NCI-H748 treated with DMSO at 0.1 percent for 48 hours (cell line): ENCODE measurements at regions not wholly inside any gene's neighbourhood (a gene's known extent, or its start where the extent isn't known, plus 50 kb on each side); places are given as distances from the start of the nearest gene placed in this dataset.
"Not testable (repeated sequence)": the region's sequence is repeated elsewhere in the genome, so short reads cannot be mapped to it uniquely, and the experiment has no call there.

Experiments used
- DNase-seq: peaks from one replicate; lab custom pipeline; 2025; lab: John Stamatoyannopoulos, UW

DNA sequence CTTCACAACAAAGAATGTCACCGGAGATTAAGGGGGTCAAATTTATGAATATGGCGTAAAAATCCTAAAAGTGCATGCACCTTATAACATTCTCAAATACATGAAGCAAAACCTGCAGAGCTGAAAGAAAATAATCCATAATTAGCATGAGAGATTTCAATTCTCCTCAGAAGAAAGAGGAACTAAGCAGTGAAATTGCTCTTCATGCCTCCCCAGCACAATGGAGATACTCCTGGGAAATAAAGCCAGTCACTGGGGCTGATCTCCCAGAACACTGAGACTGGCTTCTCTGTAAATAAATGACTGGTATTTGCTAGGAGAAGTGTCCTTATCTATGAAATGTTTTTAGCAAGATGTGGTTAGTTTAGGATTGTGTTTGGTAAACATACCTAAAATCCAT is 68.1 kb downstream of the GOLGA6L6 start:
- DNase-seq: not testable (repeated sequence)

DNA sequence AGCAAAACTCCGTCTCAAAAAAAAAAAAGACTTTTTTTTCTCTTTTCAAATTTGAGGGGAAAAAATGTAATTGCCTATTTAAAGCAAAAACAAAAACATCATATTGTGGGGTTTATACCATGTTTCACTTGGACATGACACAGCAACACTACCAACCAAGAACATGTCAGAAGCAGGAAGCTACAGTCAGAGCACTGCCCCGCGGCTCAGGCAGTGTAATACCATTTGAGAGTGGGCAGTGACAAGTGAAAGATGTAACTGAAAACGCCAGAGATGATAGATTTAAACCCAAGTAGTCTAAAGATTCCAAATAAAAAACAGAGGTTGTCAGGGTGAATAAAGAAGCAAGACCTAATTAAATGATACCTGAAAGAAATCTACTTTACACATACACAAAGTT is 68.6 kb downstream of the GOLGA6L6 start:
- not testable (repeated sequence) for DNase-seq

DNA sequence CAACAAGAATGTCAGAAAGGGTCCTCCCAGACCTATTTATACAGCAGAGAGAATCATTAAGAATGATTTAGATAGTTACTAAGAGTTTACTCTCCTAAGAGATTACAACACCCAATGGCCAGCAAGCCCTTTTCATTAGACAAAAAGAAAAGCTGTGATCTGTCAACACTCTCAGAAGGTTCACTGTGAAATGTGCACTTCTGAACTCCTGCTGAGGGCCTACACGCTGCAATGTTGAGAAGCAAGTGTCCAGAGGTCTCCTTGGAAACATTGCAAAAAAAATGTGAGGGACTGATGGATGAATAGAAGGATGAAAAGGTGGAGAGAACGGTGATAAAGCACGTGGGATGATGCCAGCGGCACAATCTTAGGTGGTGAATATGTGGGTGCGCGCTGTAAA is 70.8 kb downstream of the GOLGA6L6 start:
- not testable (repeated sequence) for DNase-seq

DNA sequence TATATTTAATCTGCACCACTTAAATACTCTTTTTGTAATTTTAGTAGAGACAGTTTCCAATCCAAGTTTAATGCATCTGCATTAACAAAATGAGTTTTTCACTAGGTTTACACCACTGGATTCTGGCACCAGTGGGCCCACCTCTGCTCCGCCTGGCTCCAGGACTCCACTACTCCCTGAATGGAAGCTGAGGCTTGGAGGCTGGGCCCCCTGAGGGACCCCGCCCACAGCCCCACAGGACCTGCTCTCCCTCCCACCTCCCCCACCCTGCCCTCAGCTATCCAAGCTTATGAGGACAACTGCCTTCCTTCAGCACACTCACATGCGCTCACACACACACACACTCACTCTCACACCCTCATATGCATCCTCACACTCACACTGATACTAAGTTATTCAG is 100.5 kb downstream of the GOLGA6L6 start:
- DNase-seq: not testable (repeated sequence)

DNA sequence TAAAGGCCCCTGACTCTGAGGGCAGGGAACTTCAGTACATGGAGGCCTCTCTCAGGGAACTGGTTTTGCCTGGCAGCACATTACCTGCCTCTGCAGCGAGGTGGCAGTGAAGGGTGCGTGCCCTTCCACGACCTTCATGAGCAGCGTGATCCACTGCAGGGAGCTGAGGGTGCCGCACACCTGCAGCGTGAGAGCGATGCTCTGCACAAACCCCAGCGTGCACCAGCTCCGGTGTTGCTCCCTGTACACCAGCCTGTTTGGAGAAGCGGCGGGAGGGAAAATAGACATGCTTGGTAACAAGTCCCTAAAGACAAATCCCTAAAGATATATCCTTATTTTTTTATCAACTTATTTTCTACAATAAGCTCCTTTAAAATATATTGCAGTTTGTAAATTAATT is 101.2 kb downstream of the GOLGA6L6 start:
- not testable (repeated sequence) for DNase-seq

DNA sequence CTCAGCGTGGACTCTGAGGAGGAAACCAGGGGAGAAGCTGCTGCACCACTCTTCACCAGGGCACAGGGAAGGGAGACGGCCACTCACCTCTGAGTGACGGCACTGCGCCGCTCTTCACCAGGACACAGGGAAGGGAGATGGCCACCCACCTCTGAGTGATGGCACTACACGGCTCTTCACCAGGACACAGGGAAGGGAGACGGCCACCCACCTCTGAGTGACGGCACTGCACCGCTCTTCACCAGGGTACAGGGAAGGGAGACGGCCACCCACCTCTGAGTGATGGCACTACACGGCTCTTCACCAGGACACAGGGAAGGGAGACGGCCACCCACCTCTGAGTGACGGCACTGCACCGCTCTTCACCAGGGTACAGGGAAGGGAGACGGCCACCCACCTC is 102.5 kb downstream of the GOLGA6L6 start:
- DNase-seq: not testable (repeated sequence)

DNA sequence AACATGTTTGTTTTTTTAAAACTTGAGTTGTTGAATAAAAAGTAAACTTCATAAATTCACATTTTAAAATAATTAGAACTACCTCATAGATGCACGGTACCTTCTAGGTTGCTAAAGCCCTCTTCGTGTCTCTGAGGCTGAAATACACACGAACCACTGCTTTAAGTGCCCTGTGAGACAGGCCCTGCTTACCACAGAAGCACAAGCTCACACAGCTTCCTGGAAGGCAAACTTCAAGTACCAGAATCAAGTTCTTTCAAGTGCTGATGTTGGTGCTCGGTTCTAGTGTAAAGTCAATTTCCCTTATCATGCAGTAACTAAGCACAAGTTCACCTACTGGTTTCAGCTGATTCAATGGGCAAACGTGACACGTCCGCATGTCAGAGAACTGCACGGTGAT is 103.3 kb downstream of the GOLGA6L6 start:
- not testable (repeated sequence) for DNase-seq

DNA sequence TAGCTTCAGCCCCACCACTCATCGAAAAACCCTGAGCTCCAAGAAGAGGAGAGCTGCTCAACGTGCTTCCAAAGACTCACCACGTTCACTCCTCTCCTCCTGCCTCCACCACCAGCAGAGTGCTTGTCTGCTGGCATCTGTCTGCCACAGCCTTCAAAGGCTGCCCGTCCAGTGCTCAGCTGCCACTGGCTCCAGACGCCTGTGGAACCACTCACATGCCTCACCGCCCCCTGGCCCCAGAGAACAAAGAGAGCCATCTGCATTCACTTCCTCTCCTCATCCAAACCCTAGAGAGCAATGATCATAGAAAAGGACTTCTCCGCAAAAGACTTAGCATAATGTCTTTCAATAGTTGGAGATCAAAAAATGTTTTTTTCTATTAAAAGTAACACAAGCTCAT is 108.1 kb downstream of the GOLGA6L6 start:
- not testable (repeated sequence) for DNase-seq

DNA sequence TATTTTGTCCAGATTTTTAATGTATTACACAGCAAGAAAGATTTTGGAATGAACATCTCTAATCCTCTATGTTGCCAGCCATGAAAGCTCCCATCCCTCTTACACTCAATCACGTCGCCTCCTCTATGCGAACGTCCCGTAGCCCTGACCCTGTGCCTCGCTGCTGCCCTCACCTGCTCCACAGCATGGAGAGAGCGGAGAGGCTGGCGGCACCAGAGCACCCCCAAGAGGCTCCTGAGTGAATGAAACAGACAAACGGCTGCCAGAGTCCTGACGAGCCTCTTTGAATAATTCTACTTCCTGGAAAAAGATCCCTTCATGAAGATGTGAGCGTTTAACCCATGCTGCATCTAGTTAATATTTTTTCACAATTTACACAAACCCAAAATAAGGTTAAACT is 111.1 kb downstream of the GOLGA6L6 start:
- not testable (repeated sequence) for DNase-seq

DNA sequence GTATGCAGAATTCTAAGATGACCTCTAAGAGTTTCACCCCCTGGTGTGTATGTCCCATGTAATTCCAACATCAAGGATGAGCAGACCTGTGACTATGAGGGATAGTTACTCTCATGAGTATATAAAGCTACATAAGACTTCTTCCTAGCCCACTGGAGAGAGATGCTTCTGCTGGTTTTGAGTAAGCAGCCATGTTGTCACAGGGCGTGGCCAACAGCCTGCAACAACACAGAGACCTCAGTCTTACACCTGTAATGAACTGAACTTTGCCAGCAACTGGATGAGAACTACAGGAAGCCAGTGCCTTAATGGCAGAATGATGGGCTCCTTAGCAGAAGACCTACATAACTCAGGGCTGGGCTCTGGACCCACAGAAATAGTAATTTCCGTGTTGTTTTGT is 120.9 kb downstream of the GOLGA6L6 start:
- DNase-seq: not testable (repeated sequence)

DNA sequence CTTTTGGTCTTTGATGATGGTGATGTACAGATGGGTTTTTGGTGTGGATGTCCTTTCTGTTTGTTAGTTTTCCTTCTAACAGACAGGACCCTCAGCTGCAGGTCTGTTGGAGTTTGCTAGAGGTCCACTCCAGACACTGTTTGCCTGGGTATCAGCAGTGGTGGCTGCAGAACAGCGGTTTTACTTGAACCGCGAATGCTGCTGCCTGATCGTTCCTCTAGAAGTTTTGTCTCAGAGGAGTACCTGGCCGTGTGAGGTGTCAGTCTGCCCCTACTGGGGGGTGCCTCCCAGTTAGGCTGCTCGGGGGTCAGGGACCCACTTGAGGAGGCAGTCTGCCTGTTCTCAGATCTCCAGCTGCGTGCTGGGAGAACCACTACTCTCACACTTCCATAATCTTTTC is 125.0 kb downstream of the GOLGA6L6 start:
- DNase-seq: not testable (repeated sequence)

DNA sequence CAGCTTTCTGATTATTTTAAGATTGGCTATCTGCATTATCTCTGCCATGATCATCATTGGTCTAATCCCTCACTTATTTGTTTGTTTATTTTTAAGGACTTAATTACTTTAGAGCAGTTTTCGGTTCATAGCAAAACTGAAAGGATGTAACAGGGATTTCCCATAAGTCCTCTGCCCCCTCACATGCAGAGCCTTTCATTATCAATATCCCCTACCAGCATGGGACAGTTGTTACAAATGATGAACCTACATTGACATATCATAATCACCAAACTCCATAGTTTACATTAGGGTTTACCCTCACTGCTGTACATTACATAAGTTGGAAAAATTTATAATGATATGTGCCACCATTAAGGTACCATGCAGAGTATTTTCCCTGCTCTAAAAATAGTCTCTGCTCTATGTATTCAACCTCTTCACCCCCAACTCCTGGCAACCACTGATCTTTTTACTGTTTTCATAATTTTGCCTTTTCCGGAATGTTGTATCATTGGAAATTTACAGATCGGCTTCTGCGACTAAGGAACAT is 131.9 kb downstream of the GOLGA6L6 start:
- not testable (repeated sequence) for DNase-seq

DNA sequence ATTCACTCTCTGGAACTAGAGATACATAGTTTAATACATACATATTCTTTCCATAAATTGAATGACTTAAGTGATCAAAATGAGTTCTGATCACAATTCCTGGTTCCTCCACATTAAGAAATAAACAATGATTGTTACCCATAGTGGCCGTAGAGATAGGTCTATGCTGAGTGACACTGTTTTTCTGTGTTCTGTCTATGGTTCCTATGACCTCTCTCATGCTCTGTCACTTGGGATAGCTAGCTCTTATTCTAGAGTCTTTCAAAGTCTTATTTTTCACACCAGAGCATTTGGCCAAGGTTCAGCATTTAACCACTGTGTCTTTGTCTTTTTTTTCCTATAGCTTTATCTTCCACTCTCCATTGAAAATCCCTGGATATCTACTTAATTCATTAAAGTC is 132.4 kb downstream of the GOLGA6L6 start:
- DNase-seq: no peak

DNA sequence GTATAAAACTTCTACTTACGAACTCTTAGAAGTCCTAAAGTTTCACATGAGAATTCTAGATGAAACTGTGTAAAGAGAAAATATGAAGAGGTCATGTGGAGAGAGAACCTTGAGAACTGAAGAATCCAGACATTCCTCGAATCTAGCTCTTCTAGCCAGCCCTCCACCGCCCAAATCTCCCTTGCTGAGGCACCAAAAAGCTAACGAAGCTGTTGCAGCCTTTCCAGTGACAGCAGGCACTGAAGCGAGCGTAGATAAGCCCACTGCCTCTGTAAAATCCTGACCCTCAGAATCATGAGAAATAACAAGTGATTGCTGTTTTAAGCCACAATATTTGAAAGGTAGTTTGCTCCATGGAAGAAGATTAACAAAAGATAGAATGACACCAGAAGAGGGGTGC is 134.0 kb downstream of the GOLGA6L6 start:
- no peak for DNase-seq

DNA sequence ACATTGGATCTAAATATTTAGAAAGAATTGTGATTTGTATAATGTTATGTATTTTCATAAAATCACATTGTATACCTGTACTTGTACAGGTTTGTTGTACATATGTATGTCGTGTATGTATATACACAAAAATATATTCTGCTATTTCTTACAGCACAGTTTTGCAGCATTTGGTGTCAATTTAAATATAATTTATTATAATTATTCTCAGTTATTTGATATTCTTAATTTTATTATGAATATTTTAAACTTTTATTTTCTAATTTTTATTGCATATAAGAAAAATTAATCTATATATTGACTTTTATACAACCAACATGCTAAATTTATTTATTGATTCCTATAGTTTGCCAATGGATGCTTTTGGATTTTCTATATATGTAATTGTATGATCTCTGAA is 137.0 kb downstream of the GOLGA6L6 start:
- not testable (repeated sequence) for DNase-seq

DNA sequence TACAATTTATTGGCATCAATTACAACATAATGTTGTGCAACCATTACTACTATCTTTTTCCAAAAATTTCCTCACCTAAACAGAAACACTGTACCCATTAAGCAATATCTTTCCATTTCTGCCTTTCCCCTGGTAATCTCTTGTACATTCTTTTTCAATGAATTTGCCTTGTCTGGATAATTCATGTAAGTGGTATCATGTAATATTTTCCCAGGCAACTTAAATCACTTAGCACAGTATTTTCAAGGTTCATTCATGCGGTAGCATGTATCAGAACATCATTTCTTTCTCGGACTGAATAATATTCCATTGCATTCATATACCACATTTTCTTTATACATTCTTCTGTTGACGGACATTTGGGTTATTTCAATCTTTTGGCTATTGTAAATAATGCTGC is 139.0 kb downstream of the GOLGA6L6 start:
- DNase-seq: not testable (repeated sequence)

DNA sequence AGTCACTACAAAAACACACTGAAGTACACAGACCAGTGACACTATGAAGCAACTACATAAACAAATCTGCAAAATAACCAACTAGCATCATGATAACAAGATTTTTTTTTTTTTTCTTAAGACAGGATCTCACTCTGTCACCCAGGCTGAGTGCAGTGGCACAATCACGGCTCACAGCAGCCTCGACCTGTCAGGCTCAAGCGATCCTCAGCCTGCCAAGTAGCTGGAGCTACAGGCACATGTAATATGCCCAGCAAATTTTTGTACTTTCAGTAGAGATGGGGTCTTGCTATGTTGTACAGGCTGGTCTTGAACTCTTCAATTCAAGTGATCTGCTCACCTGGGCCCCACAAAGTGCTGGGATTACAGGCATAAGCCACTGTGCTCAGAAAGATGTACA is 140.5 kb downstream of the GOLGA6L6 start:
- DNase-seq: not testable (repeated sequence)

DNA sequence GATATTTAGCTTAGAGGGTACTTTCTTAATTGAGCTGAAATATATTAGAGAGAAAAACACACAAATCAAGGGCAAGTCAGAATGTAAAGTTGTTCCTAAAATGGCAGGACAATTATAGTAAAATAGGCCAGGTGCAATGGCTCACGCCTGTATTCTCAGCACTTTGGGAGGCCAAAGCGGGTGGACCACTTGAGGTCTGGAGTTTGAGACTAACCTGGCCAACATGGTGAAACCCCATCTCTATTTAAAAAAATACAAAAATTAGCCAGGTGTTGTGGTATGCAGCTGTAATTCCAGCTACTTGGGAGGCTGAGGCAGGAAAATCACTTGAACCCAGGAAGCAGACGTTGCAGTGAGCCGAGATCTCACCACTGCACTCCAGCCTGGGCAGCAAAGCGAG is 142.9 kb downstream of the GOLGA6L6 start:
- not testable (repeated sequence) for DNase-seq

DNA sequence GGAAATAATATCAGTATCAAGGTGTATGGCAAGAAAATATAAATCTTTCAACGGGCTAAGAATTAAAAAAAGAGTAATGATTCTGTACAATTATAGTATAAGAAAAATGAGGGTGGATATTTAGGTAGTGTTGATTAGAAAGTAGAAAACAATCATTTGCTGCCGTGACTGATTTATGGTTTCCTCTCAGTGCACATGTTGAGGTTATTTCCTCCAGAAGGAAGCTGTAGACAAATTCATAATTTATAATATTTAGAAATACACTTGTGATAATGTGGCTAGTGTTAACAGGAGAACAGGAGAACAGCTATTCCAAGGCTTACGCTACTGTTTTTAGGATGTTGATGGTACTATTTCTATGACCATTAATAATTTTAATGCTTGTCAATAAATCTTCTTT is 153.4 kb downstream of the GOLGA6L6 start:
- DNase-seq: not testable (repeated sequence)

DNA sequence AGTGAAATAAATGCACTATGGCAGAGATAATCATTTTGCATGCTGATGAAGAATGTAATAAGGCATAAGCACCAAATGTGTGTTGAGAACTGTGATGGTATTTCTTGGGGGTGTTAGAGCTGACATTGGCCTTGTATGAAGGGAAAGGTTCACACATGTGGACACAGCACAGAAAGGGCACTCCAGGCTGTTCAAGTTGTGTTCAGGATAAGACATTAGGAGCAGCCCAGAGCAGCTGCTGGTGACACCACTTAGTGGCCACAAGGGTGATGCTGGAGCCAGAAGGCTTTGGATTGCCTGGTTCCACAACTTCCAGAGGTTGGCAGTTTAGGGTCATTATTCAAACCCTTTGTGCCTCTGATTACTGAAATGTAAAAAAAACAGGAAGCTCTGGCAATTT is 155.4 kb downstream of the GOLGA6L6 start:
- no peak for DNase-seq

DNA sequence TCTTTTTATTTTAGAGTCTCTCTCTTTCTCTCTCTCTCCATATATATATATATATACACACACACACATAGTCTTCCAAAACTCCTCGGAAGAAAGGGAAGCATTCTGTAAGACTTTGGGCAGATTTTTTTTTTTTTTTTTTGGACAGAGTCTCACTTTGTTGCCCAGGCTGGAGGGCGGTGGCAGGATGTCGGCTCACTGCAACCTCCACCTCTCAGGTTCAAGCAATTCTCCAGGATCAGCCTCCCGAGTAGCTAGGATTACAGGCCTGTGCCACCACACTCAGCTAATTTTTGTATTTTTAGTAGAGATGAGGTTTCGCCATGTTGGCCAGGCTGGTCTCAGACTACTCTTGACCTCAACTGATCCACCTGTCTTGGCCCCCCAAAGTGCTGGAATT is 161.4 kb downstream of the GOLGA6L6 start:
- not testable (repeated sequence) for DNase-seq

DNA sequence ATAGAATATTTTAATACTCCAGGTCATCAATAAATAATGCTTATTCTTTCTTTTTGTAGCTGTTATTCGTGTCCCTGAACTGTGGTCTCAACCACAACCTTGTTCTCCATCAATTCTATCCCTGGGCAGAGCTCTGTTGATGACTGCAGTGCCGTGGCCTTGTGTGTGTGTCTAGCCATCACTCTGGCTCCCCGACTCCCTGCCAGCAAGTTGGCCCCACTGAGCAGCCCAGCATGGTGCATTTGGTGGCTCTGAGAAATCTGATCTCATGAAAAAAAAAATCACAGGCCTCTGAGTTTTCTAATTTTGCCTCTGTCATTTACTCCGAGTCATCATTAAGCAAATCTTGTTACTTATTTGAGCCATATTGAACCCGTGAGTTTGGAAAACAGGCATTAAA is 164.7 kb downstream of the GOLGA6L6 start:
- no peak for DNase-seq

DNA sequence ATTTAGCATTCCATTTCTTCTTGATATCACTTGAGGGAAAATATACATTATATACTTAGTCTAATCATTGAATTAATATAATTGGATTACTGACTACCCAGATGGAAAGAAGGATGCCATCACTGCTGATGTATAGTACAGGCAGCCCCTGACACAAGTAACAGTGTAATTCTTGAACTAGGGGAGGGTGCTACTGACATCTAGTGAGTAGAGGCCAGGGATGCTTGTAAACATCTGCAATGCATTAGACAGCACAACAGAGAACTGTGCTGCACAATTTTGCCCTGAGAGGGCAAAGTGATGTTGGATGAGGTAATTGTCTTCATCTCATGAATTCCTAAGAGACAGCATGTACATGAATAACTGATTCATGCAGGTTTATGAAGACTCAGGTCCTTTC is 169.2 kb downstream of the GOLGA6L6 start:
- not testable (repeated sequence) for DNase-seq

DNA sequence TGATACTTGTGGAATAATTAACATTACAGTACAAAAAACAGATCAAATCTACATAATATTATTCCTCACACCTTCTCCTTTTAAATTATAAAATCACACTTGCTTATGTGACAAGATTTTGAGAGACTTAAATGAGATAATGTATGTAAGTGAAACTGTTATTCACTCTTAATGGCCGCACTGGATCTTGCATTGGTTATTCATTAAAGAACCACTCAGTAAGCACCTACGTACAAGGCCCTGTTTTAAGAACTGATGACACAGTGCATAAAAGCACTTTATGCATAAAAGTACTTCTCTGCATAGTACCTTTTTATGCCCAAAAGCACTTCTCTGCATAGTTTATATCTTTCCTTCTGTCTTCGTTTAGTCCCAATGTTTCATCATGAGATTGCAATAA is 172.1 kb downstream of the GOLGA6L6 start:
- DNase-seq: no peak

DNA sequence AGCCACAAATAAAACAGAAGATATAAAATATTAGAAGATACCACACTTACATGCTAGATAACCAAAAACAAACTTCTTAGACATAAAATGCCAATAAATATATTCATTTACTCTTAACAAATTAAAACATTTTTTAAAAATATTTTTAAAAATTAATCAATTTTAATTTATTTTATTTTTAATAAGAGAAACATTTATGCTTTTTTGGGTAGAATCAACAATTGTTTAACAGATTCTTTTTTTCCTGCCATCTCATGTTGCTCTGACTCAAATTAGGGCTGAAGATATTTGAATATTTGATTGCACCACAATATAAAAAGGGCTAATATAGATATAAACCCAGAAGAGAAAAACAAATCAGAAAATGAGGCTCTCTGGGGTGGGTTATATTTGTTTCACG is 172.6 kb downstream of the GOLGA6L6 start:
- no peak for DNase-seq
